NCI-H2081 (cell line): ENCODE measurements at regions not wholly inside any gene's neighbourhood (a gene's known extent, or its start where the extent isn't known, plus 50 kb on each side); places are given as distances from the start of the nearest gene placed in this dataset.

Experiments used
- DNase-seq, 2 experiments: peaks; one replicate each; lab custom pipeline; 2025; lab: John Stamatoyannopoulos, UW

DNA sequence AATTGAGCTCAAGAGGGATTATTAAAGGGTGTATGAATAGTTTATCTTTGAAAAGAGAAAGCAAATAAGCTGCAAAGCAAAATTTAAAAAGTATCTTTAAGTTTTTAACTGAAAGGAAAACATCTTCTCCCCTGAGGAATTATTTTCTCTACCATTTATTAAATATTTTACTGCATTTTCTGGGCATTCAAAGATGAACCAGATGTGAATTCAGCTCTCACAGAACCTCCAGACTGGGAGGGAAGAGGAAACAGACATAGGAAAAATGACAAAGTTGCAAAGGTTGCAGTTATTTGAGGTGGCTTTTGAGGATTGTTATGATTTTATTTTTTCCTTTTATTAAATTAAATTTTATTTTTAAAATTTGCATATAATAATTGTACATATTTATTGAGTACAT, 122.7 kb upstream of the SESN3 start:
- DNase-seq, result no peak

DNA sequence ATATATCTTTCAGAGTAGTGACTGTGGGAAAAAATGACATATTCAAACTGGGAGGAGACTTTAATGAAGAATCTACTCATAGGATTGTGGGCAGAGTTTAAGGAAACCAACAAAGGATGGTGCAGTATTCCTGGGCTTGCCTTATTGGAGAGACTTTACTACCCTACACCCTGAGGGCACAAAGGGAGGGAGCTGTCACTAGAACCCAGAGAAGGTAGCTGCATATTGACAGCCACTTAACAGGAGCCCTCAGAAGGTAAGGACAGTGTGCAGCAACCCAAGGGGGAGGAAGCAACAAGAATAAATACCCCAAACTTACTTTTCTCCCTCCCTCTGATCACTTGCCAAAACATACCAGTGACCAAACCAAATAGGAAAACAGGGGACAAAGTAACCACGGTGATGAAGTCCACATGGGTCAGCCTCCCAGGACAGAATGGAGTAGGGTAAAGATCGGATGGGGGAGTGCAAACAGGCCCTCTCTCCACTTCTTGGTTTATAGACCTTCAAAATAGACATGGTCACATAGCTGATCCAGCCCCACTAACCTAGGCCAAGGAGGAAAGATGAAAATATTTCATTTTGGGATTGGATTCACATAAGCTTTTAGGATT, 121.8 kb upstream of the SESN3 start:
- DNase-seq, result no peak

DNA sequence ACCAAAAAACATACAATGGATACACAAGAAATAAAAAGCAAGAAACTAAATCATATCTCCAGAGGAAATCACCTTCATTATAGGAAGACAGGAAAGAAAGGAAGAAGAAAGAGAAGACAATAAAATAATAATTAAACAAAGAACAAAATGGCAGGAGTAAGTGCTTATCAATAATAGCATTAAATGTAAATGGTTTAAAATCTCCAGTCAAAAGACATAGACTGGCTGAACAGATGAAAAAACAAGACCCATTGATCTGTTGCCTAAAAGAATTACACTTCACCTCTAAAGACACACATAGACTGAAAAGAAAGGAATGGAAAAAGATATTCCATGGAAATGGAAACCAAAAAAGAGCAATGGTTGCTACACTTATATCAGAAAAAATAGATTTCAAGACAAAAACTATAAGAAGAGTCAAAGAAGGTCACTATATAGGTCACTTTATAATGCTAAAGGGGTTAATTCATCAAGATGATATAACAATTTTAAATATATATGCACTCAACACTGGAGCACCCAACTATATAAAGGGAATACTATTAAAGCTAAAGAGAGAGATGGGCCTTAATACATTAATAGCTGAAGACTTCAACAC, 118.4 kb upstream of the SESN3 start:
- DNase-seq, result no peak

- no peak for DNase-seq
These were observed 115.3 kb upstream of the SESN3 start for GRCh38 chr11:95346265-95346664.

- no peak for DNase-seq
These were observed 114.6 kb upstream of the SESN3 start for GRCh38 chr11:95345651-95346050.

DNA sequence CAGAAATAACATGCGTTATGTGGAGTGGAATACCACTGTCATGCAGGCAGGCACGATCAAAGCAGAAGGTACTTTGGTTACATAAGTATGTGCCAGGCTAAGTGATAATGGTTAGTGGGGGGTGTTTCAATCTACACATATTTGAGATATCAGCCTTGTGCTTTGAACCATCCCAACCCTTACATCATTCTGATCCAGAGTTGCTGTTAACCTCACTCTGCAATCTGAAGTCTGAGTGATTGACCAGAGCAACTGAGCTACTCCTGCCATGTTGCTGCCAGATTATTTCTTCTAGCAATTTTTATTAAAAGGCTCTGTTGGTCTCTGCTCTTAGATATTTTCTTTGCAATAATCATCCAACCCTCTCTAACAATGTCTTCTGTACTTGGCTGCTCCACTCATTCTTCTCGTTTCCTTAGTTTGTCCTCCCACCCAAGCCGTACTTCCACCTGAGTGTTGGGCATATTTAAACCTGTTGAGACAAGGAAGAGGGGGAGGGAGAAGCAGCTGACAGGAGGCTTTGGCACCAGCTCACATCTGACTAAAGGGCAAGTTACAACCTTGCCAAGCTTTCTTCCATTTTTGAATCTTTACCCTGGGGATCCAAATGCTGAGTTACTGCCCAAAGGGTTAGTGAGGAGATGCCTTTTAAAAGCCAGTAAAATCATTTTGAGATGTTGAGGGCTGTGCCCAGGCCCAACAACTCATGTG, 114.1 kb upstream of the SESN3 start:
- DNase-seq, result no peak

DNA sequence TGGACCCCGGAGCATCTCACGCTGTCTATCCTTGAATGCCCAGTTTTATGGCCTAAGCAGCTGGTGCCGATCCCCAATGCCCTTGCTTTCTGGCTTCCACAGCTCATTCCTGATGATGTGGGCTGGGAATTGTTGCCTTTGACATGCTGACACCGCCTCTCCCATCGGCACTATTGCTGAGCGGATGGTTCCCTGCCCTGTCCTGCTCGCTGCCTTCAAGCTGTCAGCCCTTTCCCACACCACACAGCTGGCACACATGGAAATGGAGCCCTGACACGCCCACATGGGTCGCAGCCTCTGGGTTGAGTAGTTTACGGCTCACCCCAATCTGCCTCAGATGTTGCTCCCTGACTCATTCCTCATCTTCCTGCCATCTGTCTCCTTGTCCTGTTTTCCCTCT, 110.2 kb upstream of the SESN3 start:
- DNase-seq, result no peak

DNA sequence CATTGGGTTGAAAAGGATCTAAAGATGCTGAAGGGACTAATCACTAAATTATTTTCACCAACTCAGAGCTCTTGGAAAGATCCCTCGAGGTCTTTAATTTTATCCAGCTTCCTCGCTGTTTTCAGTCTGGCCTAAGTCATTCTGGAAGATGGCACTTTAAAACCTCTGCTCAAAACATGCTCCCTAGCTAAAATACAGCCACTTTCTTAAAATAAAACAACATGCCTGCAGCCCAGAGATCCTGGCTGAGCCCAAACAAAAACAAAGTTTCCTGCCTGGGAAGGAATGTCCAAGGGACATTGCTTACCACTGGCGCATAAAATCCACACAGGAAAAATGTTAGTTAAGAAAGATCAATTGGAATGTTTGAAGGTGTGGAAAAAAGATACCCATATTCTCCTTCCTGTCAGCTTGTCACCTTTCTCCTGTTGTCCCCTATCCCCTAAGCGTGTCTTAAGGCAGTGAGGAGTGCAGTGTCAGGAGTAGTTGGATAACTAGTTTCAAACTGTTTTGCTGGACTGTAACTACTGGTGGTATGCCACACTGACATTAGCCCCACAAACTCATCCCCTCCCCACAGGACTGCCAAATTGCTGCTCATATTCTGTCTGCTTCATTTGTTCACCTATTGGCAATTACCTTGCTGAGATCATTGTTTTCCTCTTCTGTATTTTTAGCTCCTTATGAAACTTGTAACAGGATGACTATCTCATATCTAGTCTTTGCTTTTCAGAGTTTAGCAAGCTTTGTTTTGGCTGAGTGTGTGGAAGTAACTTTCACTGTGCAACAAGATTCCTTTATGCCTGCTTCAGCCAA, 108.3 kb upstream of the SESN3 start:
- no peak for DNase-seq

- DNase-seq, result peak in 1 of 2 experiments; percentile 20
These were observed 107.5 kb upstream of the SESN3 start for GRCh38 chr11:95338430-95338991.

- no peak for DNase-seq
These were observed 107.0 kb upstream of the SESN3 start for GRCh38 chr11:95337972-95338429.

DNA sequence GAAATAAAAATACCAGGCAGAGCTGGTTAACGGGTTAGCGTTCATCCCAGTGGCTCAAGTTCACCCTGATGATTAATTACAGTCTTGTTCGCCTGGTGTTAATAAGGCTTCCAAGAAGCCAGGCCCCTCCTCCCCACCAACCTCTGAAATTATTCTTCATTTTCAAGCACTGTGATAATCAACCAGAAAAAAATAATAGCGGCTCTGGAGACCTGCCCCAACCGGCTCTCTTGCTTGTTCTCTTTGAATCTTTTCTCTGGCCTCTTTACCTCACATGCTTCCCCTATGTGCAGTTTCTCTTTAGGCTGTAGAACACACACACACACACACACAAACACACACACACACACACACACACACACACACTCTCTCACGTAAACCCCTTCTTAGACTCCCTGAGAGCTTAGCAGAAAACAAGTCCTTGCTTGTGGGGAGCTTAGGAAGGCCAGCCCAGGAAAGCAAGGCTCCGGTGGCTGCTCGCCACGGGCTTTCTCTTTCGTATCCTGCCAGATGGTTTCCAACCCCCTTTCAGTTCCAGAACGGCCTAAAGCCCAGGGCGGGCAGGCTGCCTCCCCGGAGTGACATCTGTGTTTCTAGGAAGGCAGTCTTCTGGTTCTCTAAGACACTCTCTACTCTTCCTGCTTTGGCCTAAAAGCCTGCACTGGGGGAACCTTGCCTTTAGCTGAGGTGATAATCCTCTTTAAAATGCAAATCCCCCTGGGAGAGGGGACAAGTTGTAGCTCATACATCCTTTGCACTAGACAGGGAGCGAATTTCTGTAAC, 106.4 kb upstream of the SESN3 start:
- DNase-seq, result no peak

DNA sequence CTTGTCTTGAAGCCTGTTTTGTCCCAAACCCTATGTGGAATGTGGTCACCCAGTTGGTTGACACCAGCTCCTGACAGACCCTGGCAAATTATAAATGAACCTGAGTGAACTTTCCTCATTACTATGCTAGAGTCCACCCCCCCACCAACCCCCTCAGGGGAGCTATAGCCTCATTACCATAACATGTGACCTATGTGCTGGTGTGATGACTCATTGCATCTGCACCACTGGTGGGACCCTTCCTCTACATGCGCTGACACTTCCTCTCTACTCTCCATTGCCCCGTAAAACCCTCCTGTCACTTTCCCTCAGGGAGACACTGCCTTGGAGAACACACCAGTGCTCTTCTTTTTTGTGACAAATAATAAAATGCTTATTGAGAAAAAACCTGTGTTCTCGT, 105.0 kb upstream of the SESN3 start:
- no peak for DNase-seq

GRCh38 chr11:95331161-95331560, 100.2 kb upstream of the SESN3 start:
- no peak for DNase-seq

DNA sequence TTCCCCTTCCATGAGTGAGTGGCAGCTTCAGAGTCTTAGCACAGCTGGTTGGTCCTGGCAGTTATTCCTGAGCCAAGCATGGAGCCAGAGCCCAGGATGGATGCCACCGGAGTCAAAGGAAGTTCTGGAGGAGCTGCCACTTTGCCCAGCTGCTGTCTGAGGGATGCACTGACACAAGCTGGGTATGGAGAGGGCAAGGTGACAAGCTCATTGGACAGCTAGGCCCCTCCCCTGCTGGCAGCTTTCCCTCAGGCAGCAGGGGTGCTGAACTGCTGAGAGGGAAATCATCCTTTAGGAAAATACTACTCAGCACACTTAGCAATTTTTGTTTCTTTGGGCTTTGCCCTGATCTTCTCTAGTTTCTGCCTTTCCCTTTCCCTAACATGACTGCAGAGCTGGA, 99.3 kb upstream of the SESN3 start:
- DNase-seq, result peak in 1 of 2 experiments; percentile 25

- DNase-seq, result no peak
These were observed 96.4 kb upstream of the SESN3 start for GRCh38 chr11:95327273-95327948.

DNA sequence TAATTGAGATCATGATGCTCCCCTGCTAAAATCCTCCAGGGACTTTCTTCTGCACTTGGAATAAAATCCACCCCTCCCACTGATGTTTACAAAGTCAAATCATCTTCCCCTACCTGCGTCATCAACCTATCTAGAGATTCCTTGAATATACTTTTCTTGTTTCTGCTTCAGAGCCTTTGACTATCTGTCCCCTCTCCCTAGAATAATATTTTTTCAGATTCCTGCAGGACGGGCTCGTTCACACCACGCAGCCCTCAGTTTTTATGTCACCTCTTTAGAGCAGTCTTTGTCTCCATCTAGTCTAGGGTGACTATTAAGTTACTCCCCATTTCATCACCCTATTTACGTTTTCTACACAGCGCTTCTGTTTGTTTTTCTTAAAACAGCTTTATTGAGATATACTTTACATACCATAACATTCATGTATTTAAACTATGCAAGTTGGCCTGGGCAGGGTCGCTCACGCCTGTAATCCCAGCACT, 94.8 kb upstream of the SESN3 start:
- DNase-seq, result no peak

GRCh38 chr11:95324826-95325225, 93.8 kb upstream of the SESN3 start:
- DNase-seq, result no peak

- DNase-seq, result no peak
These were observed 91.5 kb upstream of the SESN3 start for GRCh38 chr11:95322539-95322938.

- DNase-seq, result no peak
These were observed 87.5 kb upstream of the SESN3 start for GRCh38 chr11:95318498-95318897.

DNA sequence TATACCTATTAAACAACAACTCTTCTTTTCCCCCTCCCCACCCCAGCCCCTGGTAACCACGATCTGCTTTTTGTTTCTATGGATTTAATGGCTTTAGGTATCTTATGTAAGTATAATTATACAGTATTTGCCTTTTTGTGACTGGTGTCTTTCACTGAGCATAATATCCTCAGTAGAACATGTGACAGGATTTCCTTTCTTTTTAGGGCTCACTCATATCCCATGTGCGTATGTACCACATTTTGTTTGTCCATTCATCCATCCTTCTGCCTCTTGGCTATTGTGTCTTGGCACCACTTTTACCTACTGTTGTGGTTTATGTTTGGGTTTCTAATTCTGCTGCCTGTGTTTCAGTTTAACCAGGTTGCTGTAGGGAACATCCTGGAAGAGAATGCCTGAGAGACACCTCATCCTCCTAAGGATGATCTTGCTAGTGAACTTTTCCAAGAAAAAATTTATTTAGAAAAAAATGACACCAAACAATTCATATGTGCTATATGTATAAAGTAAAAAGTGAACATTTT, 77.6 kb upstream of the SESN3 start:
- peak; percentile 28 to 72 for DNase-seq
